DND-41 (cell line): ENCODE measurements at regions not wholly inside any gene's neighbourhood (a gene's known extent, or its start where the extent isn't known, plus 50 kb on each side); places are given as distances from the start of the nearest gene placed in this dataset.

Experiments
- EZH2 ChIP-seq: IDR thresholded peaks from 3 replicates; pipeline ENCODE4 v1.6.1; 2012; ENCODE audit warnings: borderline replicate concordance, low read depth, mild to moderate bottlenecking, moderate library complexity, low read length, inconsistent platforms; ENCODE audit not compliant: severe bottlenecking
- TF ChIP-seq, protein P1 (sequence below): IDR thresholded peaks from 2 replicates; pipeline ENCODE4 v1.5.1; 2012; ENCODE audit warnings: borderline replicate concordance, low read length, moderate library complexity, mild to moderate bottlenecking; ENCODE audit not compliant: poor library complexity, severe bottlenecking; ENCODE audit errors: extremely low read depth

- TF ChIP-seq, protein P1, sequence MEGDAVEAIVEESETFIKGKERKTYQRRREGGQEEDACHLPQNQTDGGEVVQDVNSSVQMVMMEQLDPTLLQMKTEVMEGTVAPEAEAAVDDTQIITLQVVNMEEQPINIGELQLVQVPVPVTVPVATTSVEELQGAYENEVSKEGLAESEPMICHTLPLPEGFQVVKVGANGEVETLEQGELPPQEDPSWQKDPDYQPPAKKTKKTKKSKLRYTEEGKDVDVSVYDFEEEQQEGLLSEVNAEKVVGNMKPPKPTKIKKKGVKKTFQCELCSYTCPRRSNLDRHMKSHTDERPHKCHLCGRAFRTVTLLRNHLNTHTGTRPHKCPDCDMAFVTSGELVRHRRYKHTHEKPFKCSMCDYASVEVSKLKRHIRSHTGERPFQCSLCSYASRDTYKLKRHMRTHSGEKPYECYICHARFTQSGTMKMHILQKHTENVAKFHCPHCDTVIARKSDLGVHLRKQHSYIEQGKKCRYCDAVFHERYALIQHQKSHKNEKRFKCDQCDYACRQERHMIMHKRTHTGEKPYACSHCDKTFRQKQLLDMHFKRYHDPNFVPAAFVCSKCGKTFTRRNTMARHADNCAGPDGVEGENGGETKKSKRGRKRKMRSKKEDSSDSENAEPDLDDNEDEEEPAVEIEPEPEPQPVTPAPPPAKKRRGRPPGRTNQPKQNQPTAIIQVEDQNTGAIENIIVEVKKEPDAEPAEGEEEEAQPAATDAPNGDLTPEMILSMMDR, result no peak
- TF ChIP-seq EZH2, result no peak
These were observed 50.5 kb upstream of the SSTR4 start for GRCh38 chr20:22984606-22985005.
